HEK293 (cell line): ENCODE measurements at regions not wholly inside any gene's neighbourhood (a gene's known extent, or its start where the extent isn't known, plus 50 kb on each side); places are given as distances from the start of the nearest gene placed in this dataset.

Experiments
- GLI4 ChIP-seq: fragments of 450-650 bp; formaldehyde crosslinking; IDR thresholded peaks from 2 replicates; pipeline ENCODE4 v1.5.1; 2016; ENCODE audit warnings: missing biosample characterization, missing genetic modification characterization
- YY1 ChIP-seq: fragments of 450-650 bp; formaldehyde crosslinking; IDR thresholded peaks from 2 replicates; pipeline ENCODE4 v1.5.1; 2018; ENCODE audit warnings: missing biosample characterization, missing genetic modification characterization
- ZNF248 ChIP-seq: fragments of 450-650 bp; formaldehyde crosslinking; IDR thresholded peaks from 2 replicates; pipeline ENCODE4 v1.5.1; 2017; ENCODE audit warnings: missing biosample characterization, missing genetic modification characterization
- ZNF274 ChIP-seq, 2 experiments: fragments of 200-500 bp in 1 of 2; fragments of 450-650 bp in 1 of 2; sonication (Bioruptor generic) in 1 of 2; formaldehyde crosslinking in 1 of 2; IDR thresholded peaks; 2 replicates each; pipeline versions ENCODE4 v1.5.1 to v1.6.1; 2014 to 2016; ENCODE audit warnings: borderline replicate concordance in 1 of 2, inconsistent platforms in 1 of 2, low read length in 1 of 2, missing biosample characterization in 1 of 2, missing genetic modification characterization in 1 of 2
- ZNF404 ChIP-seq: fragments of 450-650 bp; formaldehyde crosslinking; IDR thresholded peaks from 2 replicates; pipeline ENCODE4 v1.5.1; 2017; ENCODE audit warnings: missing biosample characterization, missing genetic modification characterization
- ZNF423 ChIP-seq: fragments of 450-650 bp; formaldehyde crosslinking; IDR thresholded peaks from 2 replicates; pipeline ENCODE4 v1.5.1; 2016; ENCODE audit warnings: missing biosample characterization, missing genetic modification characterization
- ZNF449 ChIP-seq: fragments of 450-650 bp; formaldehyde crosslinking; IDR thresholded peaks from 2 replicates; pipeline ENCODE4 v1.5.1; 2017; ENCODE audit warnings: missing biosample characterization, mild to moderate bottlenecking, missing genetic modification characterization, moderate library complexity
- ZNF768 ChIP-seq: fragments of 450-650 bp; formaldehyde crosslinking; IDR thresholded peaks from 2 replicates; pipeline ENCODE4 v1.5.1; 2018; ENCODE audit warnings: missing biosample characterization, mild to moderate bottlenecking, missing genetic modification characterization
- ZNF830 ChIP-seq: fragments of 450-650 bp; IDR thresholded peaks from 2 replicates; pipeline ENCODE4 v1.5.0; 2018; ENCODE audit warnings: missing biosample characterization, missing genetic modification characterization, low read depth, mild to moderate bottlenecking, moderate library complexity
- ZSCAN30 ChIP-seq: fragments of 450-650 bp; IDR thresholded peaks from 2 replicates; pipeline ENCODE4 v1.5.1; 2018; ENCODE audit warnings: missing biosample characterization, mild to moderate bottlenecking, missing genetic modification characterization, moderate library complexity
- TF ChIP-seq, protein P1 (sequence below): fragments of 450-650 bp; formaldehyde crosslinking; IDR thresholded peaks from 2 replicates; pipeline ENCODE4 v1.5.1; 2016; ENCODE audit warnings: missing biosample characterization, missing genetic modification characterization
- TF ChIP-seq, protein P2 (sequence below): fragments of 450-650 bp; formaldehyde crosslinking; IDR thresholded peaks from 2 replicates; pipeline ENCODE4 v1.5.1; 2016; ENCODE audit warnings: missing biosample characterization, missing genetic modification characterization

GRCh38 chr2:160608599-160608998, 115.0 kb upstream of the RBMS1 start:
- TF ChIP-seq ZSCAN30 (tag by site-specific recombination) (no peak), ZNF274 (IDR thresholded peaks at IDR 0.05; ENCODE audit: low read length) (no peak), ZNF274 (tag by site-specific recombination; IDR thresholded peaks at IDR 0.05; ENCODE audit: borderline replicate concordance) (no peak), ZNF404 (no peak), ZNF830 (tag by site-specific recombination) (no peak), YY1 (tag by site-specific recombination) (no peak), ZNF449 (no peak), ZNF768 (tag by site-specific recombination) (no peak), ZNF248 (no peak), ZNF423 (tag by site-specific recombination) (no peak), GLI4 (no peak)
- TF ChIP-seq, protein P1, sequence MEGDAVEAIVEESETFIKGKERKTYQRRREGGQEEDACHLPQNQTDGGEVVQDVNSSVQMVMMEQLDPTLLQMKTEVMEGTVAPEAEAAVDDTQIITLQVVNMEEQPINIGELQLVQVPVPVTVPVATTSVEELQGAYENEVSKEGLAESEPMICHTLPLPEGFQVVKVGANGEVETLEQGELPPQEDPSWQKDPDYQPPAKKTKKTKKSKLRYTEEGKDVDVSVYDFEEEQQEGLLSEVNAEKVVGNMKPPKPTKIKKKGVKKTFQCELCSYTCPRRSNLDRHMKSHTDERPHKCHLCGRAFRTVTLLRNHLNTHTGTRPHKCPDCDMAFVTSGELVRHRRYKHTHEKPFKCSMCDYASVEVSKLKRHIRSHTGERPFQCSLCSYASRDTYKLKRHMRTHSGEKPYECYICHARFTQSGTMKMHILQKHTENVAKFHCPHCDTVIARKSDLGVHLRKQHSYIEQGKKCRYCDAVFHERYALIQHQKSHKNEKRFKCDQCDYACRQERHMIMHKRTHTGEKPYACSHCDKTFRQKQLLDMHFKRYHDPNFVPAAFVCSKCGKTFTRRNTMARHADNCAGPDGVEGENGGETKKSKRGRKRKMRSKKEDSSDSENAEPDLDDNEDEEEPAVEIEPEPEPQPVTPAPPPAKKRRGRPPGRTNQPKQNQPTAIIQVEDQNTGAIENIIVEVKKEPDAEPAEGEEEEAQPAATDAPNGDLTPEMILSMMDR (tag by site-specific recombination): no peak
- TF ChIP-seq, protein P2, sequence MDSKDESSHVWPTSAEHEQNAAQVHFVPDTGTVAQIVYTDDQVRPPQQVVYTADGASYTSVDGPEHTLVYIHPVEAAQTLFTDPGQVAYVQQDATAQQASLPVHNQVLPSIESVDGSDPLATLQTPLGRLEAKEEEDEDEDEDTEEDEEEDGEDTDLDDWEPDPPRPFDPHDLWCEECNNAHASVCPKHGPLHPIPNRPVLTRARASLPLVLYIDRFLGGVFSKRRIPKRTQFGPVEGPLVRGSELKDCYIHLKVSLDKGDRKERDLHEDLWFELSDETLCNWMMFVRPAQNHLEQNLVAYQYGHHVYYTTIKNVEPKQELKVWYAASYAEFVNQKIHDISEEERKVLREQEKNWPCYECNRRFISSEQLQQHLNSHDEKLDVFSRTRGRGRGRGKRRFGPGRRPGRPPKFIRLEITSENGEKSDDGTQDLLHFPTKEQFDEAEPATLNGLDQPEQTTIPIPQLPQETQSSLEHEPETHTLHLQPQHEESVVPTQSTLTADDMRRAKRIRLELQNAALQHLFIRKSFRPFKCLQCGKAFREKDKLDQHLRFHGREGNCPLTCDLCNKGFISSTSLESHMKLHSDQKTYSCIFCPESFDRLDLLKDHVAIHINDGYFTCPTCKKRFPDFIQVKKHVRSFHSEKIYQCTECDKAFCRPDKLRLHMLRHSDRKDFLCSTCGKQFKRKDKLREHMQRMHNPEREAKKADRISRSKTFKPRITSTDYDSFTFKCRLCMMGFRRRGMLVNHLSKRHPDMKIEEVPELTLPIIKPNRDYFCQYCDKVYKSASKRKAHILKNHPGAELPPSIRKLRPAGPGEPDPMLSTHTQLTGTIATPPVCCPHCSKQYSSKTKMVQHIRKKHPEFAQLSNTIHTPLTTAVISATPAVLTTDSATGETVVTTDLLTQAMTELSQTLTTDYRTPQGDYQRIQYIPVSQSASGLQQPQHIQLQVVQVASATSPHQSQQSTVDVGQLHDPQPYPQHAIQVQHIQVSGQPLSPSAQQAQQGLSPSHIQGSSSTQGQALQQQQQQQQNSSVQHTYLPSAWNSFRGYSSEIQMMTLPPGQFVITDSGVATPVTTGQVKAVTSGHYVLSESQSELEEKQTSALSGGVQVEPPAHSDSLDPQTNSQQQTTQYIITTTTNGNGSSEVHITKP (tag by site-specific recombination): no peak
